NCI-H82 (cell line): ENCODE measurements at regions not wholly inside any gene's neighbourhood (a gene's known extent, or its start where the extent isn't known, plus 50 kb on each side); places are given as distances from the start of the nearest gene placed in this dataset.
"Not testable (repeated sequence)": the region's sequence is repeated elsewhere in the genome, so short reads cannot be mapped to it uniquely, and the experiment has no call there.

Experiments
- DNase-seq: peaks from one replicate; lab custom pipeline; 2025; lab: John Stamatoyannopoulos, UW

DNA sequence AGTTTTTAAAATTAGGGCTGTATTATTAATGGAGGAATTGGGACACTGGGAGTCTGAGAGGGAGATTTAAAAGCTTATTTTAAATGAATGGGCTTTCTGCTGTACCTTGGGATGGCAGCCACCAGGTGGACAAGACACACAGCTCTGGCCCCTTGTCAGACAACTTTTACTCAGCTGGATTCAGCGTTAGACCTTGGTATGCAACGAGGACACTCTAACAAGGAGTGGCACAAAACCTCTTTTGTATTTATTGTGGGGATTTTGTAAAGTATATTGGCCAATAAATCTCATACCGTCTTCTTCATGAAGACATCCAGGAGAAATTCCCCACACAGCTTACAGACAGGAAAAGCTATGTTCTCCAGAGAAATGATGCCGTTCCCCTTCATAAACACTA lies 105.7 kb downstream of the LCA5 start:
- DNase-seq, result peak; percentile 0

DNA sequence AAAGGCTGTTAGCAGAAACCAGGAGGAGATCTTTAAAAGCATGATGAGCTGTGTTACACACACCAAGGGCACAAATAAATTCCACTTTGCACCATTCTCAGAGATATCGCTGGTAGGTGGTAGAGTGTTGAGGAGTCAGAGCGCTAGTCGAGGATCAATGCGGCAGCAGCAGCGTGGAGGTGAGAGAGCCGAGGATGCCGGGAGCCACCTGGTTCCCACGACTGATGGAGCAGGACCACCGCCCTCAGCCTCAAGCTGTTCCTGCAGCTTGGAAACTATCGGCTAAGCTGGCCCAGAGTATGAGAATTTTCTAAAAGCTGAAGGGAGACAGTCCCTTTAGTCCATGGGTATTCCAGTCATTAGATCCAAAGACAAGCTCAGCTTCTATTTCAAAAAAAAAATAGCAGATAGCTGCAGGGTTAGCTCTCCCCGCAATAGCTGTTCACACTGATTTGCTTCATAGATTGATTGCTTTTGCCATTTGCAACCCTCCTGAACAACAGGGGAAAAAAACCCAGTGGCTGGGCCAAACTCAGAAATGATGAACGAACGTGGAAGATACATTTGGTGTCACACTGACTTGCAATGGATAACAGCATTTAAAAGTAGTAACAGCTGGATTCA lies 106.2 kb downstream of the LCA5 start:
- DNase-seq, result no peak

DNA sequence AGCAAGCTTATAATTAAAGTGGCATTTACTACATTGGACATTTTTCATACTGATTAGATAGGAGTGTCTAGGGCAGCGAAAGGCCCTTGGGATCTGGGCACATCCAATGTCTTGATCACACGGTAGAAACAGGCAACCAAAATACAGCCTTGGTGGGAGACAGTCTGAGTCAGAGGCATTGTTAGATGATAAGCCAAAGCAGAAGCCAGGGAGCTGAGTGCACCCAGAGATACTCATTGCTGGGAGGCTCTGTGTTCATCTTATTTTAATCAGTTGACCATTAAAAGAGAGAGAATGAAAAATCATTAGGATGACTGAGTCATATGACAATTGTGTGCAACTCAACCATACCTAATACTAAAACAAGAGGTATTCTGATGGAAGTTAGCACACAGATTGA lies 109.5 kb downstream of the LCA5 start:
- no peak for DNase-seq

DNA sequence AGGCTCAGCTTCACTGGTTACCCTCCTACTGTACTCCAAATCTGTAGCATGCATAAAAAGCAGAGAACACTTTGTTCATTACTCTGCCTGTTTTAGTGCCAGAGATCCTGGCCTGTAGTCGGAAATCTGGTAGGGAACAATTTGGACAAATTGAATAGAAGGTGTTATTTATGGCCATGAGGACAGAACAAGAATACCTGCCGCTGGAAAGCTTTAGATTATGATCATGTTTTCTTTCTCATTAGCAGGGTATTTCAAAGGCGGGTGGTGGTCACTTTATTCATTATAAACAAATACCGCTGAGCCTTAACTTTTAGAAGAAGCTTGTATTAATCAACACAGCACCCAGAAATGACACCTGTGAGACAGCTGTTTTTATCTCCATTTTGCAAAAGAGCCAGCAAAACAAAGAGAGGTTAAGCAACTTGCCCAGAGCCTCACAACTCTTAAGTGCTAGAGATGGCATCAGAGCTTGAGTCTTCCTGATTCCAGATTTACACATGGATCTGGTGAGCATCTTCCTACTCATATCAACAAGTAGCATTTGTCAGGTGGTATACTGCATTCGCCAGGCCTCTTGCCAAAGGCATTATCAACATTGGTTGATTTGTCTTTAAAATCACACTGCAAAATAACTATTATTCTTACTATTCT lies 110.5 kb downstream of the LCA5 start:
- DNase-seq, result no peak

DNA sequence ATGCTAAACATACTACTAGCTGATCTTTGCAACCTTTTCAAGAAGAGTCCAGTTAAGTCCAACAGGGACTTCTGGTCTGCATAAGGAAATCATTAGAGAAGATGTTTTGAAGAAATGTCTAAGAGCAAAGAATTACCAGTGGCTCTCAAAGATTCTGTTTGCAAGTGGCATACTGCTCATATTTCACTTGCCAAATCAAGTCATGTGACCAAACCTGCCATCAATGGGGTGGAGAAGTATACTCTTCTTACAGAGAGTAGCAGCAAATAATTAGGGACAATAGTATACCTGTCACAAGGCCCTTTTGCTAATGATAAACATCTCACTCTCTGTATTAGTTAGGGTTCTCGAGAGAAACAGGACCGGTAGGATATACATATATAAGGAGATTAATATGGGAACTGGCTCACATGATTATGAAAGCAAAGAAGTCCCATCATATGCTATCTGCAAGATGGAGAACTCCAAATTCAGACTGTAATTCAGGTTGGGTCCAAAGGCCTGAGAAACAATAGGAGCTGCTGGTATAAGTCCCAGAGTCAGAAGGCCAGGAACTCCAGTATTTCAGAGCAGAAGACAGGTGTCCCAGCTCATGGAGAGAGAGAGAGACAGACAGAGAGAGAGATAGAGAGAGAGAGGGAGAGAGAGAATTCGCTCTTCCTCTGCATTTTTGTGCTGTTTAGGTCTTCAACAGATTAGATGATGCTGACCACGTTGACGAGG lies 111.5 kb downstream of the LCA5 start:
- DNase-seq, result no peak

DNA sequence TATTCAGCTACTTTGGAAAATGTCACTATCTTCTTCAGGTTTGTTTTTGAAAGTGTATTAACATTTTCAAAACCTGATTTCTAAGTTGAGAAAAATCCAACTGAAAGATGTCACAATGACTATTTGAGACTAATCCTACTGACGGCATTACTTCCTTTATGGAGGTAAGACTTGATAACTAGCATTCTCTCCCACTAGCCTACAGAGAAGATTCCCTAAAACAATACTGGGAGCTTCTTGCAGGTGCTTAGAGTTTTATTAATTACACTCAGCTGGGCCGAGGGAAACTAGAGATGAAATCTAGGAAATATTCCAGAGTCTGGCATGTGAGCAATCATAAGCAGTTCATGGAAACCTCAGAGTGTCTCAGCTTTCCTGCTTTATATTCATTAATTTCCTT lies 114.0 kb downstream of the LCA5 start:
- no peak for DNase-seq

DNA sequence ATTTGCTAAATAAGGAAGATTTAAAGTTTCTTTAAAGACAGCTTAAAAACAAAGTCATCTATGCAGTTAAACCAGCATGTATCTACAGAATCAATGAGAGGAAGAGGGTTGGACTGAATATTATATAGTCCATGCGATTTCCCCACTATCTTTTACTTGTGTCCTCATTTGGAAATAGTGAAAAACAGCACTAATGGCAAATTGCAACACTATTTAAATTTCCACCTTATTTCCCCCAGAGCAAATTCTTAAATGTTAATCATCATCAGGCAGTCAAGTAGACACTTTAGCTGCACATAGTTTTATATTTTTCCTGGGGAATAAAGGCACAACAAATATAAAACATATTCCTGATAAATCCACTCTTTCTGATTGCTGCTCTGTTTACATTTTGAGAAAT lies 114.6 kb downstream of the LCA5 start:
- DNase-seq, result no peak

DNA sequence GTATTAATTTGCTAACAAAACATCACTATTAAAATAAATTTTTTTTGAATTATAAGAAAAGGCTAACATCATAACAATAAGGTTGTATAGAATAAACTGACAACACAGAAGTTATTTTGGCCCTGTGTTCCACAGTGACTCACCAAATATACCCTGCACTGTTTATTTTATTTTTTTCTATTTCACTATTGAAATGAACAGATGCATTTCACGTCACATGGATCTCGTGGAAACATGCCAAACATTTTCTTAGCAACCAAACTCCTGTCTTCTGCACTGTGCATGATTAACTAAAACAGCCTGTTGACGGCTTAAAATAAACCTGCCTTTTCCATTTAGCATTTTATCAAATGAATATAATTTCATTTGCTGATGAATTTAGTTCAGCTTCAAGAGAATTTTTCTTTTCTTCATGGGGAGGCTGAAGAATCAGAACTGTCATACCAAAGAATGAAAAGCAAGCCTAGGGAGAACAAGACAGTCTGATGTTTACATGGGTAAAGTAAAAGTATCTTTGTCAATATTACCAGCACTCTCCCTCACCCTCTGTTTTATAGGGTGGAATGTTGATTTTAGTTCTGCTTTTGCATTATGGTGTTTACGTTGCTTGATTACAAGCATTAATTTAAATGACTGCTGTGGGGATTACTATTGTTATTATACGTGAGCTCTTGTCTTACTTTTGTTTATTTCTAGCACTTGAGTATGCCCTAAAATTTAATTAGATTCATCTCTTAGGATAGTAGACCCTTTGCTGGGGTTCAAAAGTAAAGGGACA lies 115.3 kb downstream of the LCA5 start:
- peak; percentile 5 for DNase-seq

DNA sequence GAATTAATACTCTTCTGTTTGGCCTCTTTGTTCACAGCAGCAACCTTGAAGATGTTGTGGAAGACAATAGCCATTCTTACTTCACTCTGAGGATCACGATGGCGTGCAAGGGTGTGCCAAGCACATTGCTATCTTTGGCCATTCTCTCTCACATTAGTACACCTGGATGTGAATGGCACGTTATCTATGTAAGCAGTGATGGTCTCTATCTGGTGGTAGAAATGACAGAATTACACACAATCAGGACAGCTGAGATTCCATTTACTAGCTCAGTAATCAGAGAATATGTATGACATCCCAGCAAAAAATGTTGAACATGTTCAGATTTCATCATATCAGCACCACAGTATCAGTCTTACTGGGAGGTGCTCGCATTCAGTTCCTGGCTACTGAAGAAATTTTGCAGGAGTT lies 116.2 kb downstream of the LCA5 start:
- no peak for DNase-seq

DNA sequence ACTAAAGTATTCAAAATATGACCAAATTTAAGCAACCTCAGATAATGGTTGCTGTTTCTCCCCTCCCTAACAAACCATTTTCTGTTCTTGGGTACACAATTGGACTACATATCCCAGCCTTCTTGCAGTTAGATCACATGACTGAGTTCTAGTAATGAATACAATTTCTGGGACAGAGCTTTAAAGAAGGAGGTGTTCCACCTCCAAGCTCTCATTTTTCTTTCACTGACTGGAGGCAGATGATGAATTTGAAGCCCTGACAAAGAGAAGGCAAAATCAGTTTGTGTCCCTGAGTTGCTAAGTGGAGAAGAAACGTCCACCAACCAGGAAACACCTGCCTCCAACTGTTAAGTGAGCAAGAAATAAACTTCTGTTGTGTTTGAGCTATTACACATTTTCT lies 117.2 kb downstream of the LCA5 start:
- DNase-seq, result no peak

DNA sequence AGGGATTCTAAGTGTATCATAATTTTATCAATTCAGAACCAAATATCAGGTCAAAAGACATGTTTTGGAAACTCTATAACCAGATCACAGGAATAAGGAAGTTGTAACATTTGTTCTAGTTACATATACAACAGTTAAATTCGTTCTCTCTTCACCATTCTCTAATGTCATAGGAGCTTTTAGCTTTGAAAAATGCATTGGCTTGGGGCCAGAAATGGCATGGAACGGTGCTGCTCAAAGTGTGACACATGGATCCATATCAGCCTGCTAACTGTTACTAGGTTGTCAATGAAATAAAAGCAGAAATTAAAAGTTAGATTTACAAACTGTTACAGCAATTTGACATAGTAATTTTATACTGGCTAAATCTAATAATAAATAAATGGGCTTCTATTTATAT lies 120.3 kb downstream of the LCA5 start:
- DNase-seq, result no peak

DNA sequence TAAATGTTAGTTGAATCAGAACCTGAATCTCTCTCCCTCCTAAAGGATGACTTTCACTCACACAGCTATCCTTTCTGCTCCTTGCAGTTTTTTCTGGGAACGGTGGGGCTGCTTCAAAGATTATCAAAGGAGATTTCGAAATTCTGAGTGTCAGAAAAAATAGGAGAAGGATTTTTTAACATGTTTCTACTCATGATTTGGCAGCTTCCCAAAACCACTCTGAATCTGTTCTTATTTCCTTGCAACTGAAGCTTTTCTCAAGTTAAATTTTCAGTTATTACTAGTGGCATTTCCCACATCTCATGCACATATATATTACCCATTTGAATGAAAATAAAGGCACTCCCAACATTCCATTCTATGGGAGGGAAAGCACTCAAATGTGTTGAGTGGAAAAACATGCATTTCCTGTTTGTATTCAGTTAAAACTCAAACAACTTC lies 123.6 kb downstream of the LCA5 start:
- no peak for DNase-seq

DNA sequence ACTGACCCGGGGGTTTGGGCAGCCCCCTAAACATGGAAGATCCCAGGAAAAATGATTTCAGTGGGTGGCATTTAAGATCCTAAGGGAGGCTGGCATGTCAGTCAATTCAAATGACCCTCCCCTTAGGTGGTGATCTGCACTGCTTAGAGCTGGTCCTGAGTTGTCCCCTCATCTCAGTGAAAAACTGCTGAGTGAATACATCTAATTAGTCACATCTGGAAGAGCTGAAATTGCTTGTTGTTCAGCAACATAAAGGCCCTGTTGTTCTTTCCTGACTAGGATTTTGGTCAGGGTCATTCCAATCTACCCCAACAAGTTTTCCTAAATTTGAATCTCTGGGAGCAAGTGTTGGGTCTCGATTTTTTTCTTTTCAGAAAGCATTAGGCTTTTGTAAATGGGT lies 126.4 kb downstream of the LCA5 start:
- no peak for DNase-seq

DNA sequence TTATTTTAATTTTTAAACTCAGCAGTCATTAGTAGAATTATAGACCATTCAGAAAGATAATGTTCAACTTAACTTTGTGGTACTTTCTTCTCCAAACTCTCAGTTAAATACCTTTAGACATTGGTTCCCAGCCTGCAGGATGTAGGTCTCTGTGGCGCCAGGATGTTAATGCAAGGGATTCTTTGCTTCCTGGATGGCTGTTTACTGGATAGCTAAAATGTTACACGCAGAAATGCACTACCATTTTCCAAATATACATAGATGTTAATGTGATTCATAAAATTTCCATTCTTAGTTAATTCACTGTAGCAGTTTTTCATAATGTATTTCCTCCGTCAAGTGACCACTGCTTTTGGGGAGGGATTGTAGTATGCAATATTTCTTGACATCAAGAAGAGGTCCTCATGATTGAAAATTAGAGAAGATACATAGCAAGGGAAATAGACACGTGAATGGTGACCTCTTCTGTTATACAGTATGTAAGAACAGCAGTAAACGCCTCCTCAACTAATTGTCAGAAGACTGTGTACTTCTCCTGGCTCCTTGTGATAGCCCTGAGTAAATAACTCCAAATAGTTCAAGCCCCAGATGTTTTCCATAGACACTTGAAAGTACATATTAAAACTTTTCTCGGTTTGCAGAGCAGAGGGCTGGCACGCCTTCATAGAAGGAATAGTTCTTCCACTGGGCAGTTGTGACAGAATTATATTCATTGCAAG lies 128.8 kb downstream of the LCA5 start:
- no peak for DNase-seq

DNA sequence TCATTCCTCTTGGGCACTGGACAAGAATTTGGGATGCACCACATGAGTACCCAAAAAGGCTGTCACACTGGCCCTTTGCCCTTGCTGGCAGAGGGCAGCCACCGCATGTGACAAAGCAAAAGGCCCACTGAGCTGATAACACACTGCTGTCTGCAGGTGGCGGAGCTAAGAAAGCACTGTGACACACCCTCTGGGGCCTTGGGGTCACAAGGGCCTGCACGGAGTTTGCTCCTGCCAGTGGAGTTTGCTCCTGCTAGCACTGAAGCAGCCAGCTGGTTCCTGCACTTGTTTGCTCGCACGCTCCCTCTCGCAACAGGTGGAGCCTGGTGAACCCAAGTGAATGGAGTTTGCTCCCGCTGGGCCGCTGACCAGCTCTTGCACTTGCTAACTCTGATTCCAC lies 132.6 kb downstream of the LCA5 start:
- DNase-seq, result no peak

DNA sequence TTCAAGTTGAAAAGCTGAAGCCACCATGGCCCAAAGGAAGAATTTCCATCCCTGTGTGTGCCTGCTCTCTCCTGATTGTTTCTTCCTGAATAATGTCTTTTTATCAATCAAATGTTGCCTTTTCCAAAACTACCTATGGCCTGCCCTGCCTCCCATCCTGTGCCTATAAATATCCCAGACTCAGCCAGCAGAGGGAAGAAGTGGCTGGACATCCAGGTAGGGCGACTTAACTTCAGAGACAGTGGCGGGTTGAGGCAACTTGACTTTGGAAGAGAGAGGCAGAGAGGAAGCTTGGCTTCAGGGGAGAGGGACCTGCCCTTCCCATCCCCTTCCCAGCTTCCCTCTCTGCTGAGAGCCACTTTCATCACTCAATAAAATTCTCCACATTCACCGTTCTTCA lies 133.0 kb downstream of the LCA5 start:
- DNase-seq, result no peak

DNA sequence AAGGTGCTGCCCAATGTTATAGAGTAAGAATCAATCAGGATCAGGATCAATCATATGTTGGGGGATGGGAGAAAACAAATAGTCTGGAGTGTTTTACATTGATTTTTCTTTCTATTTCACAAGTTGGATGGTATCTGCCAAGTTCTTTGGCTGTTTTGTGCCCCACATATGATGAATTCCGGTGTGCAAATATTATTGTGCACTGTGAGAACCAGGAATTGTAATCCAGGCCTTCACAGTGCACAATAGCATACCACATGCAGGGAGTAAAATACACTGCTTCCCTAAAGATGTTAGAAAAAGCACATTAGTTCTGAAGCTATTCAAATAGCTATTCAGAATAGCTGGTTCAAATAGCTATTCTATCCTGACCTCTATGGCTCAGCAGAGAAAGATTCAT lies 133.7 kb downstream of the LCA5 start:
- DNase-seq, result no peak

DNA sequence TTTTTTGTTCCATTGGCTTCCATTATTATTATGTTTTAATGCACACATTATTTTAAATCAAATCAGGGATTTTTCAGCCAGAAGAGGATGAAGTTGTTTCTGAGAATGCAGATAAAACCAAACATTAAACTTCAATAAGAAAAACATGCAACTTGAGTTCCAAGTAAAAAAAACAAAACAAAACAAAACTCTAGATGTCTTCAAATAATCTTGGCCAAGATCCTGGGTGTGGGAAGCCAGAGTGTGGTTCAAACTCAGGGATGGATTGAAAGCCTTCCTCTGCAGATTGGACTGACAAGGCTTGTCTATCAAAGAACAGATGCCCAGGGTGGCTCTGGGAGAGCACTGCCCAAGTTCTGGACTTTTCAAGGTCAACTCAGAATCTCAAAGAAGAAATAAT lies 134.1 kb downstream of the LCA5 start:
- no peak for DNase-seq

DNA sequence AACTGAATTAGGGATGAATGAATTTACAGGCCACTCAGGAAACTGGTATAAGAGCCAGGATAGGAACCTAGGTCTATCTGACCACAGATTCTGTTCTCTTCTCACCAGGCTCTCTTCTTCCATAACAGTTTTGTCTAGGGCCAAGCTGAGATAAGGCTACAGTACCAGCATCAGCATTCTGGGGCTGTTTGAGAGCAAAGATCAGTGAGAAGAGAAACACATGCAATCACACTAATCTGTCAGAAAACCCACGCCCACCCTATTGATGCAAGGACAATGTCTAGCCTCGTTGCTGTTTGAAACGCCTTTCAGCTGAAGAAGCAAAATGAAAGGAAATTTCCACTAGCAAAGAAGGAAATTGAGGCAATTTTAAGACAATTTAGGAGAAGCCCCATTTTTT lies 137.7 kb downstream of the LCA5 start:
- DNase-seq, result no peak

DNA sequence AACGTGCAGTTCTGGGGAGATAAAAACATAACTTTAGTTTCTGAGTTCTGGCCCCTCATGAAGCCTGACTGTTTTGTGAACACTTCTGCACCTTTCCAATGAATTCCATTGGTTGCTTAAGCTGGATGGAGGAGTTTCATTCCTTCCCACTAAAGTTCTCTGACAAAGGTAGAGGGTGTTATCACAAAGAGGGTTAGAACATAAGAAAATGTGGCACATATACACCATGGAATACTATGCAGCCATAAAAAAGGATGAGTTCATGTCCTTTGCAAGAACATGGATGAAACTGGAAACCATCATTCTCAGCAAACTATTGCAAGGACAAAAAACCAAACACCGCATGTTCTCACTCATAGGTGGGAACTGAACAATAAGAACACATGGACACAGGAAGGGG lies 138.6 kb downstream of the LCA5 start:
- not testable (repeated sequence) for DNase-seq

DNA sequence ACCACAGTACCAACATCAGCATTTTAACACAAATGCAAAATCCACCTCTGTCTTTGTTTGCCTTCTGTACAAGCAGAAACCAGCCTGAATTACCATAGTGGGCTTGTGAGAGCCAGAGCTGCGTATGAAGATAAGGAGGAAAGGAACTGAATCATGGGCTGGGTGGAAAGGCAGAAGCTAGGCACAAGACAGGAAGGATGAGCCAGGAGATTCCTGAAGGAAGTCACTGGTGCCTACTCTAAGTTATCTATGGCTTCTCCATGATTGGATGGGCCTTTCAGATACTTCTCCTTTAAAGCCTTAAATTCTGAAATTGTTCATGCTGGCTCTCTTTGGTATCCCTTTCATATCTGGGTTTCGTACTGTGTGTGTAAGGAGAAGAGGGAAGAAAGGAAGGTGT lies 140.6 kb downstream of the LCA5 start:
- no peak for DNase-seq

DNA sequence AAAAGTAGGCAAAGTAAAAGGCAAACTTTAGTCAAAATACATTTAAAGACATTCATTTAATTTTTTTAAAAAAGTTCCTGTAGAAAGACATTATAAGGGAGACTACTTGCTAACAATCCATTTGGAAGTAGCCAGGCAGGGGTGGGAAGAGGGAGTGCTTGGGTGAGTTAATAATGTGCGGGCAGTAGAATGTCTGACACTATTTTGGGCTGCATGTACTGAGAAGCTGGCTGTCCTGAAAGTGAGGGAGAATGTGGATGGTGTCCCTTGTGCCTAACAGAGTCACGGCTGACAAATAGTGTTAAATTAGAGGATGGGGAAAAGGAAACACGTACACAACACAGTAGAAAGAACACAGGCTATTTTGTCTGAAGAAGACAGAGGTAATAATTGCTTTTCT lies 142.5 kb downstream of the LCA5 start:
- DNase-seq, result no peak
